Keratinocyte (primary cell): ENCODE measurements at regions not wholly inside any gene's neighbourhood (a gene's known extent, or its start where the extent isn't known, plus 50 kb on each side); places are given as distances from the start of the nearest gene placed in this dataset.

ENCODE experiments used
- DNase-seq: peaks from one replicate; pipeline ENCODE4 v3.0.0-alpha.2; 2011; ENCODE audit warnings: low read depth, missing footprints, low spot score
- FAIRE-seq: peaks from 2 replicates; lab custom pipeline; 2011; peaks lifted over from hg19 to GRCh38; lab: Jason Lieb, UNC
- H2AFZ ChIP-seq: 2 replicates; pipeline ENCODE4 v1.6.0; 2012; ENCODE audit warnings: low read length, control low read depth, inconsistent platforms; ENCODE audit not compliant: control insufficient read depth
- H3K27ac ChIP-seq: 2 replicates; pipeline ENCODE4 v1.5.1; 2011; ENCODE audit warnings: low read length; ENCODE audit not compliant: control insufficient read depth, insufficient read depth
- H3K27me3 ChIP-seq: 3 replicates; pipeline ENCODE4 v1.6.0; 2011; ENCODE audit warnings: low read length; ENCODE audit not compliant: control insufficient read depth, insufficient read depth; ENCODE audit errors: extremely low read depth
- H3K36me3 ChIP-seq, 2 experiments: 2 replicates in 1 of 2; 3 replicates in 1 of 2; pipeline ENCODE4 v1.5.1; 2011; ENCODE audit warnings: low read length in 2 of 2, mild to moderate bottlenecking in 1 of 2; ENCODE audit not compliant: control insufficient read depth in 2 of 2, insufficient read depth in 2 of 2; ENCODE audit errors: extremely low read depth in 1 of 2
- H3K4me1 ChIP-seq: 3 replicates; pipeline ENCODE4 v1.5.1; 2011; ENCODE audit warnings: low read length; ENCODE audit not compliant: control insufficient read depth, insufficient read depth; ENCODE audit errors: extremely low read depth
- H3K4me2 ChIP-seq: 3 replicates; pipeline ENCODE4 v1.6.0; 2011; ENCODE audit warnings: low read depth, low read length; ENCODE audit not compliant: control insufficient read depth, insufficient read depth; ENCODE audit errors: extremely low read depth
- H3K4me3 ChIP-seq, 3 experiments: fragments of 200-600 bp in 1 of 3; sonication (generic) in 1 of 3; 2 replicates in 2 of 3; 3 replicates in 1 of 3; pipeline ENCODE4 v1.5.1; 2011 to 2016; ENCODE audit warnings: low read length in 3 of 3, mild to moderate bottlenecking in 3 of 3, control low read depth in 2 of 3, inconsistent platforms in 1 of 3, low read depth in 1 of 3, mixed read lengths in 1 of 3, mixed run types in 1 of 3, moderate library complexity in 1 of 3; ENCODE audit not compliant: control insufficient read depth in 2 of 3, insufficient read depth in 2 of 3; ENCODE audit errors: extremely low read depth in 1 of 3
- H3K79me2 ChIP-seq: 2 replicates; pipeline ENCODE4 v1.6.0; 2012; ENCODE audit warnings: low read length; ENCODE audit not compliant: control insufficient read depth, insufficient read depth
- H3K9ac ChIP-seq: 3 replicates; pipeline ENCODE4 v1.6.0; 2011; ENCODE audit warnings: low read length; ENCODE audit not compliant: control insufficient read depth, insufficient read depth; ENCODE audit errors: extremely low read depth
- H3K9me1 ChIP-seq: 3 replicates; pipeline ENCODE4 v1.6.0; 2011; ENCODE audit warnings: low read length; ENCODE audit not compliant: control insufficient read depth, insufficient read depth; ENCODE audit errors: extremely low read depth
- H3K9me3 ChIP-seq: 2 replicates; pipeline ENCODE4 v1.5.1; 2012; ENCODE audit warnings: low read depth, low read length; ENCODE audit not compliant: control insufficient read depth
- H4K20me1 ChIP-seq: 3 replicates; pipeline ENCODE4 v1.6.0; 2011; ENCODE audit warnings: low read length; ENCODE audit not compliant: control insufficient read depth, insufficient read depth; ENCODE audit errors: extremely low read depth
- EZH2 ChIP-seq: IDR thresholded peaks from one replicate; pipeline ENCODE4 v1.6.1; 2012; ENCODE audit warnings: inconsistent platforms, mild to moderate bottlenecking, low read length, moderate library complexity
- dilution Hi-C: fragments of 300-500 bp; cut with MboI; formaldehyde crosslinking; loops from one replicate; pipeline ENCODE4 v1.7.0; 2020; ENCODE audit warnings: low sequenced_read_pairs; ENCODE audit not compliant: extremely low pct_ligation_motif_present
- TF ChIP-seq, protein P1 (sequence below), 3 experiments: IDR thresholded peaks in 1 of 3; conservative IDR thresholded peaks in 1 of 3; optimal IDR thresholded peaks in 1 of 3; 2 replicates in 2 of 3; 3 replicates in 1 of 3; pipeline versions ENCODE3 to v1.5.1; 2011; ENCODE audit warnings: low read length in 3 of 3, mild to moderate bottlenecking in 3 of 3, moderate library complexity in 2 of 3, control low read depth in 1 of 3, inconsistent platforms in 1 of 3; ENCODE audit not compliant: insufficient read depth in 2 of 3; ENCODE audit errors: extremely low read depth in 1 of 3

DNA sequence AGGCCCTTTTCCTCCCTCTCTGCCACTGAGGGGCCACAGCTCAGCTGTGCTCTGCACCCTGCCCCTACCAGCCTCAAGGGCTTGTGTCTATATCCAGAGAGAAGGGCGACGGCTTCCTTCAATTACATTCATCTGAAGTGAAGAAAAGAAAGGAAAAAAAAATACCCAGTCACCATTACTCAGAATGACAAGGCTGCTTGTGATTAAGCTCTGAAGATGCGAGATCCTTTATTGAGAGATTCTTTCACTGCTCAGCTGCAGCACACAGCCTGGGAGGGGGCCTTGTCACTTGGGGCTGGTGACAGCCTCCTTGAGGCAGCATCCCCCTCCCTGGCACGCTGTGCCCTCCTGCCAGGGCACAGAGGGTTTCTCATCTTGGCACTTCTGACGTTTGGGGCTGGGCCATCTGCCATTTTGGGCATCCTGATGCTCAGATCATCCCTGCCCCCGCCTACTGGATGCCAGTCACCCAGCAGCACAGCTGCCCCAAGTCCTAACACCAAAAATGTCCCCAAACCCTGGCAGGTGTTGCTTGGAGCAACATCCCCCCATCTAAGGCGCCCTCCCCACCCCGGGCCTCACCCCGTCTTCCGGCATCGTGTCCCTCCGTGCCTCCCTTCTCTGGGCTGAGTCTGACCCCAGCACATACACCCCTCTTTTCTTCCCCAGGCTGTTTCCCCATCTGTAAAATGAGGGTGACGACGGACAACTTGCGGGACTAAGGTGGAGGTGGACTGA lies 1394.7 kb downstream of the BRD1 start:
- Histone ChIP-seq H3K36me3 (no peaks in the 10 kb centered on the region), H3K9ac (no peak overlapping the region), H3K9me3 (peaks cover 15% of the 10 kb centered on the region), H3K4me2 (no peak overlapping the region), H3K79me2 (no peaks in the 10 kb centered on the region), H2AFZ (no peak overlapping the region), H3K4me1 (no peaks in the 10 kb centered on the region), H3K9me1 (no peaks in the 10 kb centered on the region), H4K20me1 (no peaks in the 10 kb centered on the region), H3K4me3 (no peak overlapping the region), H3K27ac (no peak overlapping the region), H3K27me3 (no peaks in the 10 kb centered on the region)
- no peak for DNase-seq
- no peak for TF ChIP-seq EZH2
- TF ChIP-seq, protein P1, sequence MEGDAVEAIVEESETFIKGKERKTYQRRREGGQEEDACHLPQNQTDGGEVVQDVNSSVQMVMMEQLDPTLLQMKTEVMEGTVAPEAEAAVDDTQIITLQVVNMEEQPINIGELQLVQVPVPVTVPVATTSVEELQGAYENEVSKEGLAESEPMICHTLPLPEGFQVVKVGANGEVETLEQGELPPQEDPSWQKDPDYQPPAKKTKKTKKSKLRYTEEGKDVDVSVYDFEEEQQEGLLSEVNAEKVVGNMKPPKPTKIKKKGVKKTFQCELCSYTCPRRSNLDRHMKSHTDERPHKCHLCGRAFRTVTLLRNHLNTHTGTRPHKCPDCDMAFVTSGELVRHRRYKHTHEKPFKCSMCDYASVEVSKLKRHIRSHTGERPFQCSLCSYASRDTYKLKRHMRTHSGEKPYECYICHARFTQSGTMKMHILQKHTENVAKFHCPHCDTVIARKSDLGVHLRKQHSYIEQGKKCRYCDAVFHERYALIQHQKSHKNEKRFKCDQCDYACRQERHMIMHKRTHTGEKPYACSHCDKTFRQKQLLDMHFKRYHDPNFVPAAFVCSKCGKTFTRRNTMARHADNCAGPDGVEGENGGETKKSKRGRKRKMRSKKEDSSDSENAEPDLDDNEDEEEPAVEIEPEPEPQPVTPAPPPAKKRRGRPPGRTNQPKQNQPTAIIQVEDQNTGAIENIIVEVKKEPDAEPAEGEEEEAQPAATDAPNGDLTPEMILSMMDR (optimal IDR thresholded peaks at IDR 0.05 in 1 of 3, IDR thresholded peaks at IDR 0.05 in 1 of 3, conservative IDR thresholded peaks at IDR 0.05 in 1 of 3; ENCODE audit: extremely low read depth in 1 of 3, insufficient read depth in 2 of 3, low read length in 3 of 3) = no peak
- no peak for FAIRE-seq
- dilution Hi-C loops = no loop called here

- Histone ChIP-seq H3K27me3 (no peaks in the 10 kb centered on the region), H3K4me2 (no peak overlapping the region), H3K9ac (no peak overlapping the region), H3K79me2 (no peaks in the 10 kb centered on the region), H3K27ac (no peak overlapping the region), H2AFZ (no peak overlapping the region), H3K4me1 (no peaks in the 10 kb centered on the region), H3K9me3 (peaks cover 19% of the 10 kb centered on the region), H3K36me3 (no peaks in the 10 kb centered on the region), H4K20me1 (no peaks in the 10 kb centered on the region), H3K4me3 (no peak overlapping the region), H3K9me1 (no peaks in the 10 kb centered on the region)
- DNase-seq = no peak
- dilution Hi-C loops = no loop called here
- TF ChIP-seq, protein P1 (optimal IDR thresholded peaks at IDR 0.05 in 1 of 3, IDR thresholded peaks at IDR 0.05 in 1 of 3, conservative IDR thresholded peaks at IDR 0.05 in 1 of 3; ENCODE audit: extremely low read depth in 1 of 3, insufficient read depth in 2 of 3, low read length in 3 of 3) = no peak
- no peak for TF ChIP-seq EZH2
- no peak for FAIRE-seq
Observed at GRCh38 chr22:48431536-48432315, 1395.9 kb downstream of the BRD1 start.
